OCI-LY1 (cell line): ENCODE measurements at regions not wholly inside any gene's neighbourhood (a gene's known extent, or its start where the extent isn't known, plus 50 kb on each side); places are given as distances from the start of the nearest gene placed in this dataset.

Experiments
- H2AFZ ChIP-seq: fragments of 200-600 bp; sonication (generic), shearing (Covaris generic); 2 replicates; pipeline ENCODE4 v1.6.0; 2014; ENCODE audit warnings: antibody characterized with exemption, mild to moderate bottlenecking, low read length
- H3F3A ChIP-seq: fragments of 200-600 bp; sonication (generic), shearing (Covaris generic); 2 replicates; pipeline ENCODE4 v1.6.0; 2014; ENCODE audit warnings: mild to moderate bottlenecking, antibody characterized with exemption, low read length, moderate library complexity; ENCODE audit not compliant: insufficient read depth
- H3K27ac ChIP-seq: fragments of 200-600 bp; sonication (generic); 2 replicates; pipeline ENCODE4 v1.5.1; 2014; ENCODE audit warnings: low read length, mixed run types, mild to moderate bottlenecking, low read depth; ENCODE audit not compliant: poor library complexity, severe bottlenecking
- H3K27me3 ChIP-seq: fragments of 200-600 bp; sonication (generic); 2 replicates; pipeline ENCODE4 v1.6.0; 2014; ENCODE audit warnings: antibody characterized with exemption, mild to moderate bottlenecking, low read length, moderate library complexity; ENCODE audit not compliant: insufficient read depth
- H3K36me3 ChIP-seq: fragments of 200-600 bp; sonication (generic); 2 replicates; pipeline ENCODE4 v1.6.1; 2014; ENCODE audit warnings: mild to moderate bottlenecking, antibody characterized with exemption, low read length, moderate library complexity, mixed read lengths; ENCODE audit not compliant: insufficient read depth
- H3K4me1 ChIP-seq: fragments of 200-600 bp; sonication (generic); 2 replicates; pipeline ENCODE4 v1.5.1; 2014; ENCODE audit warnings: mild to moderate bottlenecking, low read length, moderate library complexity; ENCODE audit not compliant: insufficient read depth, severe bottlenecking
- H3K4me2 ChIP-seq: fragments of 200-600 bp; sonication (generic), shearing (Covaris generic); 2 replicates; pipeline ENCODE4 v1.6.1; 2014; ENCODE audit warnings: low read length
- H3K4me3 ChIP-seq: fragments of 200-600 bp; sonication (generic); 2 replicates; pipeline ENCODE4 v1.5.1; 2014; ENCODE audit warnings: low read length, low read depth, mild to moderate bottlenecking, mixed read lengths; ENCODE audit not compliant: poor library complexity, severe bottlenecking
- H3K79me2 ChIP-seq: fragments of 200-600 bp; shearing (Covaris generic); 2 replicates; pipeline ENCODE4 v1.6.1; 2016; ENCODE audit warnings: mixed run types, low read length, mixed read lengths; ENCODE audit not compliant: insufficient read depth
- H3K9ac ChIP-seq: fragments of 200-600 bp; sonication (generic), shearing (Covaris generic); 2 replicates; pipeline ENCODE4 v1.6.1; 2014; ENCODE audit warnings: mild to moderate bottlenecking, low read length, mixed read lengths
- H3K9me2 ChIP-seq: fragments of 200-600 bp; sonication (generic), shearing (Covaris generic); 2 replicates; pipeline ENCODE4 v1.6.1; 2014; ENCODE audit warnings: low read depth, mild to moderate bottlenecking, low read length, mixed read lengths
- H3K9me3 ChIP-seq: fragments of 200-600 bp; shearing (Covaris generic); 2 replicates; pipeline ENCODE4 v1.6.1; 2014; ENCODE audit warnings: low read length, mixed read lengths
- H4K20me1 ChIP-seq: fragments of 200-600 bp; sonication (generic), shearing (Covaris generic); 2 replicates; pipeline ENCODE4 v1.6.0; 2016; ENCODE audit warnings: mild to moderate bottlenecking, low read length; ENCODE audit not compliant: insufficient read depth
- EZH2 ChIP-seq: fragments of 200-600 bp; sonication (generic), shearing (Covaris generic); IDR thresholded peaks from 2 replicates; pipeline ENCODE4 v1.8.0; 2017; ENCODE audit warnings: borderline replicate concordance, mixed run types, mild to moderate bottlenecking, antibody characterized with exemption, low read length, moderate library complexity, mixed read lengths
- TF ChIP-seq, protein P1 (sequence below): fragments of 200-600 bp; sonication (generic), shearing (Covaris generic); IDR thresholded peaks from 2 replicates; pipeline ENCODE4 v1.5.1; 2017; ENCODE audit warnings: mild to moderate bottlenecking, antibody characterized with exemption, low read length, moderate library complexity, mixed read lengths

DNA sequence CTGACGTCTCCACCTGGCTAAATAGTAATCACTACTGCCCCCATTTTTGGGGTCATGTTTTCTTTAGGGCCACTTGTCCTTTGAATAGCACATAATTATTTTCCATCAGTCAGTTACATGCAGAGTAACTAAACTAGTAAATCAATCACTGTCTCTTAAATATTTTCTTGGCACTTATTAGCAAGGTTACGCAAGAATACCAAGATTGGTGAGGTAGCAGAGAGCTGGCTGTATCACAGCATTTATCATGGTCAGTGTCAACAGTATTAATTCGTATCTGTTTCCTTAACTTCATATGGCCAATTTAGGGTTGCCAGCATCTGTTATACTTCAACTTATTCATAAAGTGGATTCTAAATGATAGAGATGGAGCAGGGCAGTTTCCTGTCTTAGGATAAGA, 346.8 kb upstream of the FAM174A start:
- Histone ChIP-seq H3K9me2 (no peaks in the 10 kb centered on the region), H3K9me3 (no peaks in the 10 kb centered on the region), H2AFZ (no peak overlapping the region), H3F3A (no peaks in the 10 kb centered on the region), H3K36me3 (no peaks in the 10 kb centered on the region), H4K20me1 (no peaks in the 10 kb centered on the region), H3K4me1 (no peaks in the 10 kb centered on the region), H3K4me2 (no peak overlapping the region), H3K4me3 (no peak overlapping the region), H3K79me2 (no peaks in the 10 kb centered on the region), H3K9ac (no peak overlapping the region), H3K27ac (no peak overlapping the region), H3K27me3 (no peaks in the 10 kb centered on the region)
- TF ChIP-seq, protein P1, sequence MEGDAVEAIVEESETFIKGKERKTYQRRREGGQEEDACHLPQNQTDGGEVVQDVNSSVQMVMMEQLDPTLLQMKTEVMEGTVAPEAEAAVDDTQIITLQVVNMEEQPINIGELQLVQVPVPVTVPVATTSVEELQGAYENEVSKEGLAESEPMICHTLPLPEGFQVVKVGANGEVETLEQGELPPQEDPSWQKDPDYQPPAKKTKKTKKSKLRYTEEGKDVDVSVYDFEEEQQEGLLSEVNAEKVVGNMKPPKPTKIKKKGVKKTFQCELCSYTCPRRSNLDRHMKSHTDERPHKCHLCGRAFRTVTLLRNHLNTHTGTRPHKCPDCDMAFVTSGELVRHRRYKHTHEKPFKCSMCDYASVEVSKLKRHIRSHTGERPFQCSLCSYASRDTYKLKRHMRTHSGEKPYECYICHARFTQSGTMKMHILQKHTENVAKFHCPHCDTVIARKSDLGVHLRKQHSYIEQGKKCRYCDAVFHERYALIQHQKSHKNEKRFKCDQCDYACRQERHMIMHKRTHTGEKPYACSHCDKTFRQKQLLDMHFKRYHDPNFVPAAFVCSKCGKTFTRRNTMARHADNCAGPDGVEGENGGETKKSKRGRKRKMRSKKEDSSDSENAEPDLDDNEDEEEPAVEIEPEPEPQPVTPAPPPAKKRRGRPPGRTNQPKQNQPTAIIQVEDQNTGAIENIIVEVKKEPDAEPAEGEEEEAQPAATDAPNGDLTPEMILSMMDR, result no peak
- TF ChIP-seq EZH2, result no peak

DNA sequence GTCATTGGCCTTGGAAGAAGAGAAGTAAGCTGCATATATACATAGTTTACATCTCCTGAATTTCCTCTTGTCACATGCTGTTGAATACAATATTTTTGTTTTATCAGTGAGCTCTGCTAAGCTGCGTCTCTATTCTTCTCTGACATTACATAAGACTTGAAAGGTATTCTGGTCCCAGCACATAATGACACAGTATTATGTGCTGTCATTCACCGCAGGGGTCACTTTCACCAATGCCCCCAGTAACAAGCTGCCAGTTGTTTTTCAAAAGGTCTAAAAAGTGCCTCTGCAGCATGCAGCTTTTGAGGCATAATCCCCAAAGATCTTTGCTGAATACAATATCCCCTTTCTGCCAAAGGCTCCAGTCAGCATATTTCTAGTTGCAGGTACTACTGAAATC, 349.0 kb upstream of the FAM174A start:
- H2AFZ ChIP-seq, result no peak overlapping the region
- no peaks in the 10 kb centered on the region for H3K36me3 ChIP-seq
- H3K27me3 ChIP-seq, result no peaks in the 10 kb centered on the region
- no peaks in the 10 kb centered on the region for H4K20me1 ChIP-seq
- no peak overlapping the region for H3K4me2 ChIP-seq
- H3K4me1 ChIP-seq, result no peaks in the 10 kb centered on the region
- H3K27ac ChIP-seq, result no peak overlapping the region
- no peaks in the 10 kb centered on the region for H3K9me2 ChIP-seq
- H3K9me3 ChIP-seq, result no peaks in the 10 kb centered on the region
- no peaks in the 10 kb centered on the region for H3K79me2 ChIP-seq
- H3K4me3 ChIP-seq, result no peak overlapping the region
- TF ChIP-seq EZH2, result no peak
- TF ChIP-seq, protein P1, result no peak
- no peak overlapping the region for H3K9ac ChIP-seq
- H3F3A ChIP-seq, result no peaks in the 10 kb centered on the region

DNA sequence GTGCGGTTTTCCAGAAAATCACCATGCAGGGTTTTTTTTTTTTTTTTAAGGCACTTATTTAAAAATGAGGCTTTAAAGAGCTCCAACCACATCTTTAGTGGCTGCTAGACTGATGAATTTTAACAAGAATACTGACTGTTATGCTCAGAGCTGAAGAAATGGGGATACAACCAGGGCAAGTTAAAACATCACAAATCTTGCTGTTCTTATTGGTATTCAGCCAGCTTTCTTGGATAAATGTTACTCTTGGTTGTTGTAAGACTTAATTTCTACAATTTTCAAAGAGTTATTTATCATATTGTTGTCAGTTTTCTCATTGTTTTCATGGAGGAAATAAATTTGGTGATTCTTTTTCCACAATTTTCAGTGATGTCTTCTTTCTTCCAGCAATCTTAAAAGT, 352.8 kb upstream of the FAM174A start:
- no peak overlapping the region for H3K4me3 ChIP-seq
- H3K9me3 ChIP-seq, result no peaks in the 10 kb centered on the region
- no peaks in the 10 kb centered on the region for H4K20me1 ChIP-seq
- no peaks in the 10 kb centered on the region for H3F3A ChIP-seq
- no peak overlapping the region for H3K9ac ChIP-seq
- no peaks in the 10 kb centered on the region for H3K9me2 ChIP-seq
- H3K4me1 ChIP-seq, result no peaks in the 10 kb centered on the region
- H3K36me3 ChIP-seq, result no peaks in the 10 kb centered on the region
- TF ChIP-seq, protein P1, result no peak
- no peak for TF ChIP-seq EZH2
- no peak overlapping the region for H2AFZ ChIP-seq
- H3K27me3 ChIP-seq, result no peaks in the 10 kb centered on the region
- H3K4me2 ChIP-seq, result no peak overlapping the region
- no peak overlapping the region for H3K27ac ChIP-seq
- H3K79me2 ChIP-seq, result no peaks in the 10 kb centered on the region
